ENCODE measurements at regions not wholly inside any gene's neighbourhood (a gene's known extent, or its start where the extent isn't known, plus 50 kb on each side); places are given as distances from the start of the nearest gene placed in this dataset.

DNA sequence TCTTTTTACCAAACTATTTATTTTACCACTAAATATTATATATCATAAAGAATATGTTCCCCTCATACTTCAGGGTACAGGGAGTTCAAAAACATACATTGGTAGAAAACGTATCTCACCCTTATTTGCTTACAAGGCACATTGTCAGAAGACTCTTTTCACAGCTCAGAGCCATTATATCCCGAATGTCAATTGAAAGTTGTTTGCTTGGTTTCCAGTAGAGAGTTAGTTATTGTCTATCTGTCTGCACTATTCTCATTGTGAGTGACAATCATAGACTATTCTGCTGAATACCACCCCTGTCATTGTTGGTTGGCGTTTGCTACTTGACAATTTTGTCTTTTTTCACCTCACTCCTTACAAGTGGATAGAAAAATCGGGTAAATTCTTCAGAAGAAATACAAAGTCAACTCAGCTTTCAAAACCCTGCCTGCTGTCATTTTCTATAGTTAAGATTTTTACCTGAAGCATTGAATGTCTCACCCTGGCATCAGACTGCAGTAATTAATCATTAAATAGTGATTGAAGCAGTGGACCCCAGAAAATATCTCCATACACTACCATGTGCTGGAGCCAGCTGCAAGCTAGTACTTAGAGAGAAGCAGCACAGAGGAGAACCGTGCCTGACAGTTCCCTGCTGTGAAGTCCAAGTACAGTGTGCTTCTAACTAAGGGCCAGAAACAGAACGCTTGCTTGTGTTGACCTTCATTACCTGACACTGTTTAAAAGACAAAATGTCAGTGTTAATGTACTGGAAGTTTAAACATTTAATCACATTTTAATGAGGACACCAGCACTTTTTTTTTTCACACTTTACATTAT lies 510.6 kb downstream of the RERGL start:
- Histone ChIP-seq H3K9me2 (ENCODE audit: insufficient read depth, low read length) (no peaks in the 10 kb centered on the region), H3K27ac (ENCODE audit: low read length) (peak overlapping the region; percentile 30), H3K79me2 (replicated peaks; ENCODE audit: insufficient read depth, low read length) (no peaks in the 10 kb centered on the region), H3K9me3 (ENCODE audit: low read length) (no peaks in the 10 kb centered on the region), H3K9ac (ENCODE audit: low read length) (no peak overlapping the region), H3K27me3 (ENCODE audit: insufficient read depth, low read depth, low read length) (no peaks in the 10 kb centered on the region), H4K20me1 (ENCODE audit: insufficient read depth) (no peaks in the 10 kb centered on the region), H3K36me3 (ENCODE audit: insufficient read depth, low read length) (no peaks in the 10 kb centered on the region), H3K4me2 (ENCODE audit: low read length) (no peak overlapping the region), H3F3A (ENCODE audit: insufficient read depth, low read length, poor library complexity, severe bottlenecking) (no peaks in the 10 kb centered on the region), H2AFZ (ENCODE audit: low read depth, low read length) (no peak overlapping the region), H3K4me3 (ENCODE audit: low read length) (no peak overlapping the region)
- TF ChIP-seq POLR2AphosphoS5 (IDR thresholded peaks at IDR 0.05) (peak; percentile 36), SMC3 (conservative IDR thresholded peaks at IDR 0.05; ENCODE audit: poor library complexity) (no peak), EZH2 (IDR thresholded peaks at IDR 0.05; ENCODE audit: borderline replicate concordance, insufficient read depth, low read length, poor library complexity, severe bottlenecking) (no peak), TAF1 (IDR thresholded peaks at IDR 0.05; ENCODE audit: low read depth) (no peak), RAD21 (conservative IDR thresholded peaks at IDR 0.05) (no peak), EP300 (conservative IDR thresholded peaks at IDR 0.05; ENCODE audit: poor library complexity, severe bottlenecking) (peak; percentile 94), MXI1 (conservative IDR thresholded peaks at IDR 0.05; ENCODE audit: poor library complexity, severe bottlenecking) (no peak)
- TF ChIP-seq, protein P1, sequence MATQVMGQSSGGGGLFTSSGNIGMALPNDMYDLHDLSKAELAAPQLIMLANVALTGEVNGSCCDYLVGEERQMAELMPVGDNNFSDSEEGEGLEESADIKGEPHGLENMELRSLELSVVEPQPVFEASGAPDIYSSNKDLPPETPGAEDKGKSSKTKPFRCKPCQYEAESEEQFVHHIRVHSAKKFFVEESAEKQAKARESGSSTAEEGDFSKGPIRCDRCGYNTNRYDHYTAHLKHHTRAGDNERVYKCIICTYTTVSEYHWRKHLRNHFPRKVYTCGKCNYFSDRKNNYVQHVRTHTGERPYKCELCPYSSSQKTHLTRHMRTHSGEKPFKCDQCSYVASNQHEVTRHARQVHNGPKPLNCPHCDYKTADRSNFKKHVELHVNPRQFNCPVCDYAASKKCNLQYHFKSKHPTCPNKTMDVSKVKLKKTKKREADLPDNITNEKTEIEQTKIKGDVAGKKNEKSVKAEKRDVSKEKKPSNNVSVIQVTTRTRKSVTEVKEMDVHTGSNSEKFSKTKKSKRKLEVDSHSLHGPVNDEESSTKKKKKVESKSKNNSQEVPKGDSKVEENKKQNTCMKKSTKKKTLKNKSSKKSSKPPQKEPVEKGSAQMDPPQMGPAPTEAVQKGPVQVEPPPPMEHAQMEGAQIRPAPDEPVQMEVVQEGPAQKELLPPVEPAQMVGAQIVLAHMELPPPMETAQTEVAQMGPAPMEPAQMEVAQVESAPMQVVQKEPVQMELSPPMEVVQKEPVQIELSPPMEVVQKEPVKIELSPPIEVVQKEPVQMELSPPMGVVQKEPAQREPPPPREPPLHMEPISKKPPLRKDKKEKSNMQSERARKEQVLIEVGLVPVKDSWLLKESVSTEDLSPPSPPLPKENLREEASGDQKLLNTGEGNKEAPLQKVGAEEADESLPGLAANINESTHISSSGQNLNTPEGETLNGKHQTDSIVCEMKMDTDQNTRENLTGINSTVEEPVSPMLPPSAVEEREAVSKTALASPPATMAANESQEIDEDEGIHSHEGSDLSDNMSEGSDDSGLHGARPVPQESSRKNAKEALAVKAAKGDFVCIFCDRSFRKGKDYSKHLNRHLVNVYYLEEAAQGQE (IDR thresholded peaks at IDR 0.05; ENCODE audit: borderline replicate concordance) = peak; percentile 44
- TF ChIP-seq, protein P2, sequence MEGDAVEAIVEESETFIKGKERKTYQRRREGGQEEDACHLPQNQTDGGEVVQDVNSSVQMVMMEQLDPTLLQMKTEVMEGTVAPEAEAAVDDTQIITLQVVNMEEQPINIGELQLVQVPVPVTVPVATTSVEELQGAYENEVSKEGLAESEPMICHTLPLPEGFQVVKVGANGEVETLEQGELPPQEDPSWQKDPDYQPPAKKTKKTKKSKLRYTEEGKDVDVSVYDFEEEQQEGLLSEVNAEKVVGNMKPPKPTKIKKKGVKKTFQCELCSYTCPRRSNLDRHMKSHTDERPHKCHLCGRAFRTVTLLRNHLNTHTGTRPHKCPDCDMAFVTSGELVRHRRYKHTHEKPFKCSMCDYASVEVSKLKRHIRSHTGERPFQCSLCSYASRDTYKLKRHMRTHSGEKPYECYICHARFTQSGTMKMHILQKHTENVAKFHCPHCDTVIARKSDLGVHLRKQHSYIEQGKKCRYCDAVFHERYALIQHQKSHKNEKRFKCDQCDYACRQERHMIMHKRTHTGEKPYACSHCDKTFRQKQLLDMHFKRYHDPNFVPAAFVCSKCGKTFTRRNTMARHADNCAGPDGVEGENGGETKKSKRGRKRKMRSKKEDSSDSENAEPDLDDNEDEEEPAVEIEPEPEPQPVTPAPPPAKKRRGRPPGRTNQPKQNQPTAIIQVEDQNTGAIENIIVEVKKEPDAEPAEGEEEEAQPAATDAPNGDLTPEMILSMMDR (IDR thresholded peaks at IDR 0.05; ENCODE audit: poor library complexity, severe bottlenecking) = no peak

DNA sequence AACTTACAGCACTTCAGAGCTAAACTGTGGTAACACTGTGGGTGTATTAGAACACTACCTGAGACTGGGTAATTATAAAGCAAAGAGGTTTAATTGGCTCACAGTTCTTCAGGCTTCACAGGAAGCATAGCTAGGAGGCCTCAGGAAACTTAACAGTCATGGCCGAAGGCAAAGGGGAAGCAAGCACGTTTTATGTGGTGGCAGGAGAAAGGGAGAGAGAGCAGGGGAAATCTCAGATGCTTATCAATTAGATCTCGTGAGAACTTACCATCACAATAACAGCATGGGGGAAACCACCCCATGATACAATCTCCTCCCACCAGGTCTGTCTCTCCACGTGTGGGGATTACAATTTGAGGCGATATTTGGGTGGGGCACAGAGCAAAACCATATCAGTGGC lies 512.6 kb downstream of the RERGL start:
- Histone ChIP-seq H4K20me1 (ENCODE audit: insufficient read depth) (no peaks in the 10 kb centered on the region), H3F3A (ENCODE audit: insufficient read depth, low read length, poor library complexity, severe bottlenecking) (no peaks in the 10 kb centered on the region), H2AFZ (ENCODE audit: low read depth, low read length) (no peak overlapping the region), H3K4me2 (ENCODE audit: low read length) (no peak overlapping the region), H3K9me2 (ENCODE audit: insufficient read depth, low read length) (no peaks in the 10 kb centered on the region), H3K9me3 (ENCODE audit: low read length) (no peaks in the 10 kb centered on the region), H3K9ac (ENCODE audit: low read length) (no peak overlapping the region), H3K27me3 (ENCODE audit: insufficient read depth, low read depth, low read length) (no peaks in the 10 kb centered on the region), H3K36me3 (ENCODE audit: insufficient read depth, low read length) (no peaks in the 10 kb centered on the region), H3K27ac (ENCODE audit: low read length) (no peak overlapping the region), H3K79me2 (replicated peaks; ENCODE audit: insufficient read depth, low read length) (no peaks in the 10 kb centered on the region), H3K4me3 (ENCODE audit: low read length) (no peak overlapping the region)
- TF ChIP-seq, protein P1 (IDR thresholded peaks at IDR 0.05; ENCODE audit: borderline replicate concordance) = no peak
- TF ChIP-seq RAD21 (conservative IDR thresholded peaks at IDR 0.05) (no peak), EP300 (conservative IDR thresholded peaks at IDR 0.05; ENCODE audit: poor library complexity, severe bottlenecking) (no peak), MXI1 (conservative IDR thresholded peaks at IDR 0.05; ENCODE audit: poor library complexity, severe bottlenecking) (no peak), POLR2AphosphoS5 (IDR thresholded peaks at IDR 0.05) (no peak), TAF1 (IDR thresholded peaks at IDR 0.05; ENCODE audit: low read depth) (no peak), SMC3 (conservative IDR thresholded peaks at IDR 0.05; ENCODE audit: poor library complexity) (no peak), EZH2 (IDR thresholded peaks at IDR 0.05; ENCODE audit: borderline replicate concordance, insufficient read depth, low read length, poor library complexity, severe bottlenecking) (no peak)
- TF ChIP-seq, protein P2 (IDR thresholded peaks at IDR 0.05; ENCODE audit: poor library complexity, severe bottlenecking) = no peak

Data from neural cell (in vitro differentiated cells).